Ureter (tissue), 1 donor: ENCODE measurements at regions not wholly inside any gene's neighbourhood (a gene's known extent, or its start where the extent isn't known, plus 50 kb on each side); places are given as distances from the start of the nearest gene placed in this dataset.

Experiments
- DNase-seq: peaks from one replicate; pipeline ENCODE4 v3.0.0-alpha.2; 2020; ENCODE audit warnings: low spot score
- donor health status: DM: yes; HTN: yes; CAD: no.

DNA sequence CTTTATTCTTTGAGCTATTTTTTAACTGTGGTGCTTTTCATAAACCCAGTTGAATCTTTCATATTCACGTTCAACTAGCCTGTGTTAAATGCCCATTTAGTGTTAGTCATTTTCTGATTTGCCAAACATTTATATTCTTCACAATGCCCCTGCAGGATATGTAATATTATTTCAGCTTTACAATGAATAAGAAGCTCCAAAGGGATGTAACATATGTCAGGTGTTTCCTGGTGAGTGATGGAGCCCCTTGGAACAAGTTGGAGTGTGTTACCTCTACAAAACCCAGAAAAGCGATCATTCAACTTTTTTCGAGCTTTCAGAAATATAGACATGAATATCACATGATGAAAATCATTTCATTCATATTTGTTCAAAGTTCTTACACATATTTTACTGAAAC, 471.0 kb upstream of the CDH2 start:
- no peak for DNase-seq

DNA sequence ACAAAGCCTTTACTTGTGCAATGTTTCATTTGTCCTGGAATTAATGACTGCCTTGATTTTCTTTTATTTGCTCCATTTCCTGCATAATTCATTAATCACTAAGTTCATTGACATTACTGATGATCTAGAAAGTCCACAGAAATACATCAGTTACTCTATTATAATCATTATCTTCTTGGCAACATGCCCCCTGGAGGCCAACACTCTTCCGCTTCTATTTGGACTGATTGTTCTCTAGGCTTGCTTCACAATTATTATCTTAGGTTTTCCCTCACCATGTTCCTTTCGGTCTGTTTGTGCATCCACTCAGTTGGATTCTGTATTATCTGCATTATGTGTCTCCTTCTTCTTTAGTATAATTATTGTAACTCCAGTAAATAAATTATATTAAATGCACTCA, 461.0 kb upstream of the CDH2 start:
- DNase-seq = no peak

DNA sequence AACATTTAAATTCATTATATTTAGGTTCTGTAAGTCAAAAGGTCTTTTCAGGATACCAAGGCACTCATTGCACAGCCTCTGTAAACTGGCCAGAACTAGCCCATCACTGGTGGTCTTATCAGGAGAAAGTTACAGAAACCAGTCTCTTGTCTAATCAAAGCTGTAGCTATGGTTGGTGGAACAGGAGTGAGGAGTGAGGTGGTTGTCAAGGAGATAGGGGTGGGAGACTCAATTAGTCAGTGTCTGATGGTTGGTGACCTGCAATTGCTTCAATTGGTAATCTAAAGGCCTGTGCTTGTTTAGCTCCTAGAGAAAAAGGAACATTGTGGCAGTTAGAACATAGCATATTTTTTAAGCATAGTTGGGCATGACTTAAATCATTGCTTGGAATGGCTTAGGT, 458.6 kb upstream of the CDH2 start:
- DNase-seq = no peak

DNA sequence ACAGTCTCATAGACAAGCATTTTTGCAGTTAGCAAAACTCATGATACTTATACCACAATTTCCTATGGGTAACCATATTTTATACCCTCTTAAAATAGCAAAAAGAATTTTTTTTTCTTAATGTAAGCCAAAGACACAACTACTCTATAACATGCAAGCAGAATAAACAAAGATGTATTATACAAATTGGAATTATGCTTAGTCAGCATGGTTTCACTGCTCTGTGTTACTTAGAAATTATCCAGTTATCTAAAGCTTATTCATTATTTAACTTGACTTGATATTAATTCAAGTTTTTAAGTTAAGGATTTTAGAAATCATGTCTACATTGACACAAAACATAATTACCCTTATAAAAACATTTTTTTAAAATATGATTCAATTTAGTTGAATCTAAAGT, 449.8 kb upstream of the CDH2 start:
- DNase-seq = no peak

DNA sequence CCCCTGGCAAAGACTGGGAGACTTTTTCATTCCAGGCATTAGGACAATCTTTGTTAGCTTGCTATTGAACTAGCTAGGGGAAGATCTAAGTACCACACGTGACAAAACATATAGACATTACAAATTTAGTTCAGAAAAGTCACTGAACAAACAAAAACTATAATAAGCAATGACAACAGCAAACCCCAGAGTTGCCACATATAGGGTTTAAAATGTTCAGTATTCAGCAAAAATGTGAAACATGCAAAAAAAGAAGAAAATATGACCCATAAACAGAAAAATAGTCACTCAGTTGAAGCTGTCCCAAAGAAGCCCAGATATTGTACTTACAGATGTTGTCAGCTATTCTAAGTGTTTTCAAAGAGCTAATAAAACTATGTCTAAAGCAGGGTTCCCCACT, 431.1 kb upstream of the CDH2 start:
- no peak for DNase-seq

DNA sequence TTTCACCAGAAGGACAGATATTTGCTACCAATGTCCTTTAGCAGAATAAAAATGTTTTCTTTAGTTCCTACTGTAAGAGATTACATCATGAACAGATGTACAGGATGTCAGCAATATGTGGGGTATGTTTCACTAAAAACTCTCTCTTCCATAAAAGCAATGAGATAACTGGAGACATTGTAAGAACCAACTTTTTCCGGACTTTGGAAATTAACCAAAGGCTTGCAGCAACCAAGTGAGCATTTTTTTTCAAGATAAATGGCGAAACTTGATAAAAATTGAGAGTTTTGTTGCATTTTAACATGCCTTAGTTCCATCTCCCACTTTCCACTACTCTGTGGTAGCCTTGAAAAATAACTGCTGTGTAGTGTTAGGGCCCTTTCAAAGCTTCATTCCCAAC, 429.8 kb upstream of the CDH2 start:
- DNase-seq = no peak

DNA sequence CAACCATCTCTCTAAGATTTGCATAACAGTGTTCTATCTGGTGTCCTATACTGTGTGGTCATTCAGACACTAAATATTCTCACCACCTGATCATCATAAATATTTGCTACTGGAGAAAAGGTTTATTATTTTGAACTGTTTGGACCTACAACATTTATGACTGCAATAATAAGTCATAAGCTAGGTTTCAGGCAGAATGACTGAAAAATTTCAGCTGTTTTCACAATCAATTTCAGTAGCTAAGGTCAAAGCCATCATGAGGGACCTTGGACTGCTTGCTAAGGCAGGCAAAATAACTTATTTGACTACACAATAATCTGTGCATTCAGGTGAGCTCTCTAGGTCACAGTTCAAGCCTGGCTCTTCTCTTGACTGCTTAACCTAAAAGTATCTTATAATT, 425.5 kb upstream of the CDH2 start:
- DNase-seq = no peak

DNA sequence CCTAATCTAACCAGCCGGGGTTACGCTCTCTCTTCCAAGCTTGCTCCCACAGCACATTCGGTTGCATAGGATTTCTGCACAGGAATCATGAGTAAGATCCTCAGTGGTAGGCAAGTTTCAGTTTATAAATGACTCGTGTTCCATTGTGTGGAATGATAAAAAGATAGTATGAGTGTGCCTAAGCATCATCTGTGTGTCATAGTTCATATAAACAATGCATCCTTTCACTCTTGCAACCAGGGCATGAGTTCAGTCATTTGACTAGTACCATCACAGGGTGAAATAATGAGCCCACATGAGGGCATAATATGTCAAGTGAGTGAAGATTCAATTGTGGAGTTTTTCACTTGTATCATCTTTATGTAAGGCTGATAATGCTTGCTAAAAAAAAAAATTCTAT, 417.1 kb upstream of the CDH2 start:
- no peak for DNase-seq

DNA sequence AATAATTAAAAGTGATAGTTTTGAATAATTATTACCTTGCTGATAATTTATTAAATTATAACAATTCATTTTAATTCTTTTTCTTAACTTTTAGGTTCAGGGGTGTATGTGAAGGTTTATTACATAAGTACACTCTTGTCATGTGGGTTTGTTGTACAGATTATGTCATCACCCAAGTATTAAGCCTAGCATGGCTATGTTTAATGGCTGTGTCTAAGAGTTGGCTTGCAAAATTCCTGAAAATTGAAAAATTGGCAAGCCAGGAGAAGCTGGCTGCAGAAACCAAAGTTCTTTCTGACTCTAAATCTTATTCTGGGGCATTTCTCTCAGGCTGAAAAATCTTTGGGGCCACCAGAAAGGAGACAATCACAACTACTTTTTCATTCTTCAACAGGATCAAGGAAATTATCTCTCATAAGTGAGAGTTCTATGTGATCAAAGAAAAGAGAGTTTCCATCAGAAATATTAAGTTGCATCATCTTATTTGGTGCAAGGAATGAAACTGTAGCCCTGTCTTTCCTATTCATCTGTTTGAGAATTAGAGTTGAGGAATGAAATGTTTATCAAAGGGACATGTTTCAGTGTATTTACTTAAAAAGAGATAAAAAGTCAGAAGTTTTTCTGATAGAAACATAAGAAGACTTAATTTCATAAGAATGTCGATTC, 412.1 kb upstream of the CDH2 start:
- DNase-seq = no peak

DNA sequence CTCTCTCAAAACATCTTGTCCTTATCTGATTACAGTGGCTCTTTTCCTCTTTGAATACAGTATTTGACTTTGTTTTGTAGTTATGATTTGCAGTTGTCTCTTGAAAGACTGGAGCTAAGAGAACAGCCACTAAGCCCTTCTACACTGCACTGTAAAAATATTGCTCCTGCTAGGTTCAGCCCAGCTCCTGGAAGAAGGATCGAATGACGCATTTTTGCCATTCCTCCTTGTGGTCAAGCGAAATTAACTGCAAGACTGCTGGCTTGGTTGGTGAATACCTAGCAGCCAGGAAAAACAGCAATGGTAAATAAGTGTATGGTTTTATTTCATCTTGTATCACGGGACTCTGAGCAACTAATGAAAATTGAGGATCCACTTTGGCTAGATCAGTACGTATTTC, 407.8 kb upstream of the CDH2 start:
- DNase-seq = no peak

DNA sequence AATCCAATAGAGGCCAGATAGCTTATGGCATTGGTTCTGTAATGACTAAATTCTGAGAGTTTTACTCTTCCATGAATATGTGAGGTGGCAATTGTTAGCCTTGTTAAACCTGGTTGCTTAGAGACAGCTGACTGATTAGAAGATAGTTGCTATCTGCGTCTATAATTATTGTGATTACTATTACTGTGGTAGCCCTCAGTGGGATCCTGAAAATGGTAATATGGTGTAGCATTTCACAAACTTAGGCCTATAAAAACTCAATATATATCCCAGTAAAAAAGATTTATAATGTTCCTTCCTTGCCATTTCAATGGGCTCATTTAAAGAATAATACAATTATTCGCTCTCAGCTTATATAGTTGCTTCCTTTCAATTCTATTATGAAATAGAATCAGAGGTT, 405.8 kb upstream of the CDH2 start:
- no peak for DNase-seq

DNA sequence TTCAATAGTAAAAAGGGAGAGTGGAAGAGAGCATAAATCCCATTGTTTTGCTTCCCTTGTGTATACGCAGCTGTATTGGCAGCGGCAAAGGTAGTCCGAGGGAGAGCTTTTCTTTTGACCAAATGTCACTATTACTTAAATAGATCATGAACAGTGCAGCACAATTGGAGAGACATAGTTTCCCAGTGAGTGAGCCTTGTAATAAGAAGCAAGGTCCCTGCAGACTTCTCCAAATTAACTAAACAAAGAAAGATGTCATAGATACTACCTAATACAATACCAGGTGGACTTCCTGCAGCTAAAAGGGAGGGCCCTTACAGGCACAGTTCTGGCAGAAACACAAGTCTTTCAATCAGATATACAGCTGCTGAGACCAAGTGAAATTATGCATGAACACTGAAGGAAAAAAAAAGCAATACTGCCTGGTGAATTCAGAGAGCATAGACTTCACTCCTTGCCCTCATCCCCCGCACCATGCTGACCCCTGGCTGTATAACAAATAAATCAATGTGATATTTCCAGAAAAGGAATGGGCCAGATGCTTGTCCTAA, 404.7 kb upstream of the CDH2 start:
- DNase-seq = no peak

DNA sequence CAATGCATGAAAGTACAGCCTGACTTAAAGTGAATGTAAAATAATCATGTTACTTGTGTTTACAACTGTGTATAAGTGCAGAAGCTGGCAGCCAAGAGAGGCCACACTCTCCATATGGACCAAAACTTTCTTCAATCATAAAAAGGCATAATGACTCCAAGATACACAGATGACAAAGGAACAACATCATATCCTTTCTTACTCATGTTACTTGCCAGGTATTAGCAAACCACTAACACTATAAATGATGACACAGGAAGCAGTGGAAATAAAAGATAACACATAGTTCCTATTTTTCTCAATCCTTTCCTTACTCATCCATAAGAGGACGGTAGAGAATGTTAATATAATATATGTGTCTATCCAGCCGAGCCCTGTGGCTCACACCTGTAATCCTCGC, 400.0 kb upstream of the CDH2 start:
- DNase-seq = no peak

DNA sequence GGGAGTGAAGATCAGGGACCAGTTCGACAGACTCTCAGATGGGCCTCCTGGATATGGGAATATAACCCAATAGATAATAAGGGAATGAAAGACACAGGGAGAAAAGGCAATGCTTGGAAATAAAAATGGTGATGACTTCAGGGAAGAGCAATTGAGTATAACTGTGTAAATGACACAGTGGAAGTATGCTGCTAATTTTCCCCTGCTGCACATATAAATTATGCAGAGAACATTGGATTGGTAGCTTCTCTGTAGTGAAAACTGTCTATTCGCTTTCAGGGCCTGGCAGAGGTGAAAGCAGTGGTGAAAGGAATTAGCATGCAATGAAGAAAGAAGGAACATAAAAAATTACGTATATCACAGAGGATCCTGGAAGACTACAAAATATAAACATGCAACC, 398.2 kb upstream of the CDH2 start:
- no peak for DNase-seq

DNA sequence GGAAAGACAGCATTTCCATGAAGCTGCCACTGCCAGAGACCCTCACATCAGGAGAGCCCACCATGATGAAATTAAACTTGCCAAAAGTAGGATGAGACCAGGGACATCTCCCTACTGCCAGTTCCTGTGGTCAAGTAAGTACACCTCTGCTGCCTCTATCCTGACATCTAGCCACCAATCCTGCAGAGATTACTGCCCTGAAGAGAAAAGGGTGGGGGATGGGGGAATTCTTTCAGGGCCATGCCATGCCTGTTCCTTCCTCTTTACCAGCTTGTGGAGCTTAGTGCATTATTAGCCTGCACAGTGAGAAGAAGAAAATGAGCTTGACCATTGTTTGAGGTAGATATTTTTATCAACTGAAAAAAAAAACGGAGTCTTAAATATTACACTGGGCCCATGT, 397.2 kb upstream of the CDH2 start:
- DNase-seq = no peak

DNA sequence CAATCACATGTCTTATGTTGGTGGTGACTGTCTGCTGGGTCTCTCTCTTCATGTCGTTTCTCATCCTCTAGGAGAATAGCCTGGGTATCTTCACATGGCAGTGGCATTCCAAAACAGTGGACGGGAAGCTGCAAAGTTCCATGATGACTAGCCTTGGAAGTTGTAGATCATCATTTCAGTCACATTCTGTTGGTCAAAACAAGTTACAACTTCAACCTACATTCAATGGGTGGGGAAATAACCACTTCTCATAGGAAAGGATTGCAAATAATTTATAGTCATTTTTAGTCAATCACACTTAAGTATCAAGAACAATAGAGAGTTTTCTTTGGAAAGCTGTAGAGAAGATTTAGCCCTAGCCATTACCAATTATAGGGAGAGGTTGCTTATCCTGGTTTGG, 395.0 kb upstream of the CDH2 start:
- no peak for DNase-seq

DNA sequence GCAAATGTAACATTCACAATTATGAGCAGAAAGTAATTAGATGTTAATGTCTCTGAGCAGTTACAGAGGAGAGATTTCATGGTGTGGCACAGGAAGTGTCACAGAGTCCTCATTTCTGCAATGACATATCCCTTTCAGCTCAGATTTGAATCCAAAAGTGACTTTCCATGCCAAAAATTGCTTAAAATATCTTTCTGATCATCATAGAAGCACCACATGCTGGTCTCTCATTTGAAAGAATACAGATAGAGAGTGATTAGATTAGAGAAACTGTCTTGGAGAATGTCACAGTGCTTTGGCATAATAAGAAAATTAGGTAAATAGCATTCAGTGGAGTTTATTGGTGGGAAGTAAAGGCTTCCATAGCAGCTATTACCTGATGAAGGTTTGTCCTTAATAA, 383.4 kb upstream of the CDH2 start:
- no peak for DNase-seq

DNA sequence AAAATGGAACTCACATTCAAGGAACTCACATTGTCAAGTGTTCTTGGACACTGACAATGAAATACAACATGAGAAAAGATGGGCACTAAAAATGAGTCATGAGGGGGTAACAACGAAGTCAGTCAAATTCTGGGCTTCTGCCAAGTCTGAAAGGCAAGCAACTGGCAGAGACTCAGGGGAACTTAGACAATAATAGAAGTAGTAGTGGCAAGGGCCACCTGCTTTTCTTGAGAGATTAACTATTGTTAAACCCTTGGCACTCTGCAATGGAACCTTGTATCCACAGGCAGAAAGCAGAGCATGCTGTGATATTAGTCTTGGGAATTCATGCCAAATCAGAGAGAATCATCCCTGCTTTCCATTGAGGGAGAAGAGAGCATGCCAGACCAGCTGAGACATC, 382.6 kb upstream of the CDH2 start:
- DNase-seq = no peak

DNA sequence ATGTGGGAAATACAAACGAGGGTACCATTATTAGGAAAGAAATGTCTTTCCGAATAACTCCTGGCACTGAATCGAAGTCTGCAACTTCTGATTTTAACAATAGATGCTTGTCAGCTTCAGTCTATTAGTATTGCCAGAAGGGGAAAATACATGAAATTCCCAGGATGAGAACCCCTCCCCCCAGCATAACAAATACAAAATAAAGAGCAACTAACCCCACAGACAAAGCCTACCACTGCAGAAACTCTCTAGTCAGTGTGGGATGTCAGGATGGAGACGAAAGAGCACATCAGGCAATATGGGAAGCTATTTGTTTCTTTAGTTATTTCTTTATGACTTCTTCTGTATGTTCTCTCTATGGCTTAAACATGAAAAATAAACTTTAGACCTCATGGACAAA, 365.0 kb upstream of the CDH2 start:
- no peak for DNase-seq

DNA sequence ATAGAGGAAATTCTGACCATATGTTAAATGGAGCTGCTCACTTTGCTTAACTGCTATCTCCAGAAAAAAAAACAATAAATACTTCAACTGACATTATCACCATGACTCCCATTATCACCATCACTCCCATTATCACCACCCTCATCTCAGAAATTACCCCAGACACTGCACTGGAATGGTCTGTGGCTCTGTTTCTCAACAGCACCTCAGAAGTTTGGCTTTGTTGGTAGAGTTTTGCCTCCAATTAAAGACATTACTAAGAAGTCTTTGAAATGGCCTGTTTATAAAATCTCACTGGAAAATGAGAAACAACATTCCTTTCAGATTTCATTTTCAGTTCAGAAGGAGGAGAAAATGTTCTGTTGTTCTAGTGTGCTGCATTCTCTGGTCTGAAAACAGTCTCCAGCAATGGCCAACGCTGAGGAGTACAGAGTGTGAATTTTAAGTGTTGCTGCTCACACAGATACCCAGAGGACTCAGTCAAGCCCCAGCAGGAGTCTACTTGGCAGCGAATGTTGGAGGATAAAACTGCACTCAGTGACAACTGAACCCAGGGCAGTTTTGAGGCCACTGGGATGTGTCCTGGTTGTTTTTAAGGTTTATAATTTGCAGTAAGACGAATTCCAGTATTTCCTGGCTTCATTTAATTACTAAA, 364.5 kb upstream of the CDH2 start:
- DNase-seq = no peak

DNA sequence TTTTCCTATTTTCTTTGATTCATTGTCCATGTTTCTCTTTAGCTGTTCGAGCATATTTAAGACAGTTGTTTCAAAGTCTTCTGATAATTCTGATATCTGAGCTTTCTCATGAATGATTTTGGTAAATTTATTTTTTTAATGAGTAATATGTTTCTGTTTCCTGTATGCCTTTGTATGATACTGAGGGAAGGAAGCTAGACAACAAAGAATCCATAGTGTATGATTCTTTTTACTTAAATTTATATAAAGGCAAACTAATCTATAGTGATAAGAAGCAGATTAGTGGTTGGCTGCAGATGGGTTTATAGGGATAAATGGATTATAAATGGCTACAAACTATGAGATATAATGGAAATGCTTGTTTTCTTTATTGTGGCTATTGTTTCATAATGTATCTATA, 352.7 kb upstream of the CDH2 start:
- no peak for DNase-seq

DNA sequence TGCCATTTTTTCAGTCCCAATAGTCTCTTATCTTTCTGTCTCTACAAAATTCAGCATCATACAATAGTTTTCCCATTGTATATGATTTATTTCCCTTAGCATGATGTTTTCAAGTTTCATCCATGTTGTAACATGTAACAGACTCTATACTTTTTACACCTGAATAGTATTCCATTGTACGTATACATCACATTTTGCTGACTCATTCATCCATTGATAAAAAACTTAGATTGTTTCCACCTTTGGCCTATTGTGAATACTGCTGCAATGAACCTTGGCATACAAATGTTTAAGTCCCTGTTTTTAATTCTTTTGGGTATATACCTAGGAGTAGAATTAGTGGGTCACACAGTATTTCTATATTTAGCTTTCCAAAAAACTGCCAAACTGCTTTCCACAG, 349.3 kb upstream of the CDH2 start:
- DNase-seq = no peak

DNA sequence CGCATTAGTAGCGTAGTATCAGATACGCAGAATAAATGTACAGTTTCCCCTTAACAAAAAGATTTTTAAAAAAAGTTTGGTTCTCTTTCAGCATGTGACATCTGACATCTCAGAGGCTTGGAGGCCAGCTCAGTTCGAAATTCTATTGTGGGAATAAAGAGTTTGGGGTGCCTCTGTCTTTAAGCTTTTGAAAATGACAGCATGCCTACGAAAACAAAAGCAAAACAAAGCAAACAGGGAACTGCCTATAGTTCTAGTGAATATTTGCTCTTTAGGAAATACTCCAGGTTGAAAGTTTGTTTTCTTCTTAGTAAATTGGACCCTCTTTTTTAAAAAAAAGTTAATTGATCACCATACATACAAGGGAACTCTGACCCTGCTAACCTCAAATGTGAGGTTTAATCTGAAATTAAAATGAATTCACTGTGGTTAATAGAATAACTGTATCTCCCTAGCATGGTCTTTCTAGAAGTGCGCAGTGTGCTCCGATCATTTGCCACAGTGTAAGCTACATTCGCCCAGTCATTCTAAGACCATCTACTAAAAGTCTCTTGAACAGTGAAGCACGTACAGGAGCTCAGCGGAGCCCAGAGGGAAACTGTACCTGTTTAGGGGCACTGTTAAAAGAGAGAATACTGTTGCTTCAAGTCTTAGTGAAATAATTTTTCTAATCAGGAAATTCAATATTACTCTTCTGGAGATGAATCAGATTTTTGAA, 347.0 kb upstream of the CDH2 start:
- DNase-seq = no peak
